ENCODE measurements at regions not wholly inside any gene's neighbourhood (a gene's known extent, or its start where the extent isn't known, plus 50 kb on each side); places are given as distances from the start of the nearest gene placed in this dataset.
"Not testable (repeated sequence)": the region's sequence is repeated elsewhere in the genome, so short reads cannot be mapped to it uniquely, and the experiment has no call there.

- no peak for DNase-seq (ENCODE audit: low spot score)
Measured at GRCh38 chr6:144615870-144616269, 330.7 kb downstream of the UTRN start.

GRCh38 chr6:144617191-144617590, 332.1 kb downstream of the UTRN start:
- no peak for DNase-seq (ENCODE audit: low spot score)

- no peak for DNase-seq (ENCODE audit: low spot score)
Measured at GRCh38 chr6:144617708-144618107, 332.6 kb downstream of the UTRN start.

GRCh38 chr6:144619966-144620365, 334.8 kb downstream of the UTRN start:
- DNase-seq (ENCODE audit: low spot score): no peak

- no peak for DNase-seq (ENCODE audit: low spot score)
Measured at GRCh38 chr6:144621332-144621731, 336.2 kb downstream of the UTRN start.

- no peak for DNase-seq (ENCODE audit: low spot score)
Measured at GRCh38 chr6:144624246-144624645, 339.1 kb downstream of the UTRN start.

DNA sequence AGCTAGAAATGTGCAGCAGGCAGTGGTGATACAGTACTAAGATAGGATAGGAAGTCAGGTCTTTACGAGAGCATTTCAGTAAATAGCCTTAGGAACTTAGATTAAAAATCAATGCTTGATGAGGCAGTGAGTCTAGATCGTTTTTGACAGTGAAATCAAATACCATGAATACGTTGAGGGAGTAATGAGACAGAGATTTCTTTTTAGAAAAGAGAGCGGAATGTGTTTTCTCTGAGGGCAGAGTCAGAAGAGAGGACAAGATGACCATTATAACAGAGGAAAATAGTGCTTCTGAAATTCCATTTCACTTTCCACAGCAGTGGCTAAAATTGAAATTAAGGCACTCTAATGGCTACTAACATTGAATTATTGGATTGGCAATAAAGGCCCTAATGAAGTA, 339.6 kb downstream of the UTRN start:
- DNase-seq (ENCODE audit: low spot score): no peak

- DNase-seq (ENCODE audit: low spot score): no peak
Measured at GRCh38 chr6:144630857-144631256, 345.7 kb downstream of the UTRN start.

DNA sequence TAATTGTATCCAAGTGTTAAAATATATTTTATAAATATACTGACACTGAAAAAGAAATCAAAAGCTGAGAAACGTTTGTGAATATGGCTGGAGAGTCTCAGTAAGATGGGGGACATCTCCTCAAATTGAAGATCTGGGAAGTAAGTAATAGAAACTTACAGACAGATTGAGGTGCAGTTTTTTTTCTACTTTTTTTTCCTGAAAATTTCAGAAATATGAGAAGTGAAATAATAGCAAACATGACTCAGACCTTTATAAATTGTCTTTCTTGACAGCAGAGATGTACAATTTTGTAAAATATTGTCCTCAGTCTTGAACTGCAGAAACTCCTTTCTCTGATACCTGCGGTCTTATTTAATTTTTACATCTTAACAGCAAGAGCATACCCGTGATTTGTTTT, 347.1 kb downstream of the UTRN start:
- no peak for DNase-seq (ENCODE audit: low spot score)

DNA sequence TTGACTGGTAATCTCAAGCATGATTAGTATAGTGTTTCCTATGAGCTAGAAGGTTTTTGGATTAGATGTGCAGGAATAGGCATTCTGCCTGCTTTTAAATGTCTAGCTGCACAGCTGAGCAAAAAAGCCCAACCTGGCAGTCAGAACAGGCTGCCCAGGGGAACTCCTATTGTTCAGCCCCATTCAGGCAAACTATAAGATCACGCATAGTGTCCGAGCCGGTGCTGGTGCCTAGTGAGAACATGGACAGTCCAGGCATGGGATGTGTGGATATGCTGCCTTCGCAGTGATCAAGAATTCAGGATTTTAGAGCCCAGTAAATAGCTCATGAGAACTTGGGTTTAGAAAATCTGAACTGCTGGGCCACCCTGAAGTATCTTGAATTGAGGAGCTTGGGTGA, 348.8 kb downstream of the UTRN start:
- DNase-seq (ENCODE audit: low spot score): no peak

GRCh38 chr6:144634371-144634770, 349.2 kb downstream of the UTRN start:
- DNase-seq (ENCODE audit: low spot score): no peak

DNA sequence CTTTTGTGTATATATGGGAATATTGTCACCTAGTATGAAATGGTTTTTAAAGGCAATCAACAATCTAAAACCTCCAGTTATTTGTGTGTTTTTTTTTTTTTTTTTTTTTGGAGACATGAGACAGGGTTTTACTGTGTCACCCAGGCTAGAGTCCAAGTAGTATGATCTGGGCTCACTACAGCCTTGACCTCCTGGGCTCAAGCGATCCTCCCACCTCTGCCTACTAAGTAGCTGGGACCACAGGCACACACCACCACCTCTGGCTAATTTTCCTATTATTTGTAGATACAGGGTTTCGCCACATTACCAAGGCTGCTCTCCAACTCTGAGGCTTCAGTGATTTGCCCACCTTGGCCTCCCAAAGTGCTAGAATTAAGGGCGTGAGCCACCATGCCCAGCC, 349.9 kb downstream of the UTRN start:
- no peak for DNase-seq (ENCODE audit: low spot score)

DNA sequence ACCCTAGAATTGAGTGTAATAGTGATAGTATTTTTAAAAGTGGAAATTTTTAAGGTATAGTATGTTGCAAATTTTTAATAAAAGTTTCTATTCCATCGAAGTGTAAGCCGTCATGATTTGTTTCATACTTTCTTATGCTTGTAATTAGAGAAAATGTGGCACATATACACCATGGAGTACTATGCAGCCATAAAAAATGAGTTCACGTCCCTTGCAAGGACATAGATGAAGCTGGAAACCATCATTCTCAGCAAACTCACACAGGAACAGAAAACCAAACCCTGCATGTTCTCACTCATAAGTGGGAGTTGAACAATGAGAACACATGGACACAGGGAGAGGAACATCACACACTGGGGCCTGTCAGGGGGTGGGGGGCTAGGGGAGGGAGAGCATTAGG, 350.9 kb downstream of the UTRN start:
- DNase-seq (ENCODE audit: low spot score): not testable (repeated sequence)

DNA sequence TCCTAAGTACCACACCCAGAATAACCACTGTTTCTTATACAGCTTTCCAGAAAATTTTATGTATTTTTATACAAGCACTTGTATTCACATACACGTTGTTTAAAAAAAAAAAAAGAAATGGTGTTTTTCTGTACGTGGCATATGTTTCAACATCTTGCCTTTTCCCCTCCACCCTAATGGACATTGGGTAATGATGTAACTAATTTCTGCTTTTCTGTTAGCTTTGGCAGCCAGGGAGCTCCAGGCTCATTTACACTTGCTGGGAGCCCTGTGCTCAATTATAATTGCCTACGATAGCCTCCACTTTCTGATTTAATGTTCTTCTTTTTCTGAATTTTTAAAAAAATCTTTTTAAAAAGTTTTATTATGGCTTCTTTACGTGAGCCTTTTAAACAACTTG, 352.4 kb downstream of the UTRN start:
- DNase-seq (ENCODE audit: low spot score): no peak

DNA sequence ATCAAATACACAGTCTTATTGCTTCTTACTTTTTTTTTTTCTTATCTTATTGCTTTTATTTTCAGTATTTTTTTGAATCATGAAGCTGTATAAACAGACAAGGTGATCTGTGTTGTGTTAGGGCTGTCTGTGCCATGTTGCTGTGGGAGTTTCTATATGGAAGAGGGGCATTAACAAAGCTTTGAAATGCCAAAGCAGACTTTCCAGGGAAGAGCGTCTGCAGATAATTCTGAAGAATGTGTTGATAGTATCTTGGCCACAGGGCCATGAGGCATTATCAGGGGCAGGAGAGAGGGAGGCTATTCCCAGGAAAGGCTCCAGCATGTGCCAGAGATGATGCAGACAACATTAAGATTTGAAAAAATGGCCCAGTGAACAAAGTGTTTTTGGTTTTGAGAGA, 354.5 kb downstream of the UTRN start:
- no peak for DNase-seq (ENCODE audit: low spot score)

- no peak for DNase-seq (ENCODE audit: low spot score)
Measured at GRCh38 chr6:144641286-144641685, 356.2 kb downstream of the UTRN start.

DNA sequence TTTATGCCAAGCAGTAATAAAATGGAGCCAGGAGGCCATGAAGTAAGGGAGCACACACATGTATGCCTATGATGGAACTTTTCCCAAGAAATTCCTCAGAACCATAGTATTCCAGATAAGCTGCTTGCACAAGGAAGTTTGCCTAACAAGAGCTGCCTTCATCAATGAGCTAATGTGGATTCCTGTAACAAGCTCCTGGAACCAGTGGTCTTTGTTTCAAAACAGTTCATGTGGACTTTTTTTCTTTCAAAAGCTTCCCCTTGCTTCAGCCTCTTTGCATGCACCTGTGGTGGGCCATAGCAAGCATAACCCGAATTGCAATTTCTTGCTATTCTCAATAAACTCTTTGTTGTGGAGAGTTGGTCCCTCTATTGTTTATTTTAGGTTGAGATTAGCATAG, 359.6 kb downstream of the UTRN start:
- DNase-seq (ENCODE audit: low spot score): no peak

DNA sequence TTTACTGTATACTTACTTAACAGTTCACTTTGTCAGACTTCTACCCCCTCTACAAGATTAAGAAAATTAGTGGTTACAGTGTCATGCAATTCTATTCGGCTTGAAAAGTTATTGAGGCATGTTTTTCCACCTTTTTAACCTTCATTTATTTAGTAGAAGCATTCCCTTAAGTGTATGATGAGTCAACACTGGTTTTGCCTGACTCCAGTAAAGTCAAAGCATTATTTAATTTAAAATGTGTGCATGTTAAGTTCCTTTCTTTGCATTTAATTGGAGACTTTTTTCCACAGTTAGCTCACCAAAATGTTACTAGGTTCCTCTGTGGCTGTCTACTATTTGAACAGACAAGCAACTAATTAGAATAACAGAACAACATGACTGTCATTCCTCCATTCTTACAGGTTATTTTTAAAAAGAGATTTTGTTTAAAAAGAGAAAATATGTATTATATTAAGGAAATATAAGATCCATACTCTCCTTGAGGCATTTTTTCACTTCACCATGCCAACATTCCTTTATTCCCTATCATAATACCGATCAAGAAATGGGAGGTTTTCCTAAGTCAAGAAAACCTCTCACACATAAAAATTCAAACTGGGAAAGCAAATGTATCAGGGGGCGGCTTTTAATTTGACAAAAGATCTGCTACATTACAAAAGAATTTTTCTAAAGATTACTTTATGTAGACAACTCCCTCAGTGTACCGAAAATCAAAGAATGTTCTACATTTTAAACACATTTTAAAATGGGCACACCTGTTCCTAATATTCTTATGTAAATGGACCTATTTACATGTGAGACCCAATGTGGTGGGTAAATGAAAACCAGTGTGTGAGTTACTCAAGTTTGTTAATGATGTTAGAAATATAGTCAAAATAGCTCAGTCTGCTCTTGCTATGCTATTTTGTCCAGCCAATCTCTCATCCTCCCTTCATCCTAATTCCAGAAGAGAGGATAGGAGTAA, 361.2 kb downstream of the UTRN start:
- no peak for DNase-seq (ENCODE audit: low spot score)

DNA sequence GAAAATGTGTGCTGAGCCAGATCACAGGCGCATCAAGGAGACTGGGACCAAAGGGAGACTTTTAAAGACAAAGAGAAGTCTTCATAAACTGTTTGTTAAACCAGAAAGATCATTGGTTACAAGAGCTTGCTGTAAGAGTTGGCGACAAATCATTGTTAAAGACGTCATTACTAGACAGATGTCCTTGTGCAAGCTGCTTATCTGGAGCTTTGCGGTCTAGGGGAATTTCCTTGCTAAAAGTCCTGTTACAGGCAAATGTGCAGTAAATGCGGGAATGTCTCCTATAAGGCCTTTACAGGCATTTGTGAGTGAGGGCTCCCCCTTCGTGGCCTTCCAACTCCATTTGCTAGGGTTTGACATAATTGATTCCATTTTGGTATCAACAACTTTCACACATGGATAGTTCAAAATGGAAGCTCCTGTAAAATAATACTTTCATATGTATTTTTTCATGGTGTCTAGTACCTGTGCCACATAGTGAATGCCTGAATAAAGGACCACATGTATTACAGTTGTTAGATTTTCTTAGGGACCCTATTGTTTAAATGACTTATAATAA, 362.4 kb downstream of the UTRN start:
- DNase-seq (ENCODE audit: low spot score): no peak

DNA sequence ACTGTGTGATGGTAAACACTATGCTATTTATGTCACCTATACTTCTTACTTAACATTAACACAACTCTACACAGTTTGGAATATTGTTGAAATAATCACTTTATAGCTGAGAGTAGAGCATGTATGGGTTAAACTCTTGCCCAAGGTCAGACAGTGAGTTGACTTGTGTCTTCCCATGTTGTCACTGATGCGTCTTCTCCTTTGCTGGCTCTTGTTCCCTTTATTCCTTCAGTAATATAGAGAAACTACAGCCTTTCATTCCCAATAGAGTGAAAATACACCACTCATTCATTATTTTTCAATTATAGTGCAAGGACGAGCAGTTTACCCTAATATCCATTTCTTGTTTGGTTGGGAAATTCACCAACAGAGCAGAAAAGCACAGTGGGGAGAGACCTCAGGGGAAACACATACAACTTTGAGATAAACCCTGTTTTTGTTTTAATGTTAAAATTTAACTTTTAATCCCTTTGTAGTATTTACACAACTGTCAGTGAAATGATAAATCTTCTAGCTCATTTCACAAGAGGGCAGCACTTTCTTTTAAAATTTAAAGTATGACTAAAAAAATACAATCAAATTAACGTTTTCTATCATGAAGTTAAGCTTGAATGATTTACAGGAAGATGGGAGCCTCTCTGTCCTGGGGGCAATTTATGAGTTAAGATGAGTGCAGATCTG, 363.0 kb downstream of the UTRN start:
- no peak for DNase-seq (ENCODE audit: low spot score)

DNA sequence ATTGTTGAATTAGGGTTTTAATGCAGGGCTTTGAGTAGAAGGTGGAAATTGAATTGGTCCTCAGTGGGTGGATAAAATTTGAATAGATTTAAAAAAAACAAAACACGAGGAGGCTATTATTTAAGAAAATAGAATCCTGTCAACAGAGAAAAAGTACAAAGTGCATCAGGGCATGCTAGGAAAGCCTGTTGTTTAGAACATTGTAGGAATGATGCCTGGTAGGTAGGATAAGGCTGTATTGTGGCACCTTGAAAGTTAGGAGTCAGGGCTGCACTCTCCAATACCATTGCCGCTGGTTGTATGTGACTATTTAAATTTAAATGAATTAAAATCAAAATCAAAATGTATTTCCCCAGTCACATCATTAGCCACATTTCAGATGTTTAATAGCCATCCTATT, 363.9 kb downstream of the UTRN start:
- no peak for DNase-seq (ENCODE audit: low spot score)

DNA sequence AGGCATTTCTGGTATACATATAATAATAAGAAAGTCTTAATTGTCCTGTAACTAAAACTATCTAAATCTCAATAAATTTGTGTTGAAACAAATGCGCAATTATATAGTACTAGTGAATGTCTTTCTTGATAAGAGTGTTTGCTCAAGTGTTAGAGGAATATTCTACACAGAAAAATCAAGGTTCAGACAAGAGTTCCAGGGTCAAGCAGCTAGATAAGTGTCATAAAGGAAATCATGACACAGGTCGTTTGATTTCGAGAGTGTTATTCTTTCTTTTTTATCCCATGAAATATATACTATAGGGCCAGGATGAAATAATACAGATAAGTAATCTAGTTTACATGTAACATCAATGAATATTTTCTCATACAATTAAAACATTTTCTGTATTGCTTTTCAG, 366.1 kb downstream of the UTRN start:
- no peak for DNase-seq (ENCODE audit: low spot score)

DNA sequence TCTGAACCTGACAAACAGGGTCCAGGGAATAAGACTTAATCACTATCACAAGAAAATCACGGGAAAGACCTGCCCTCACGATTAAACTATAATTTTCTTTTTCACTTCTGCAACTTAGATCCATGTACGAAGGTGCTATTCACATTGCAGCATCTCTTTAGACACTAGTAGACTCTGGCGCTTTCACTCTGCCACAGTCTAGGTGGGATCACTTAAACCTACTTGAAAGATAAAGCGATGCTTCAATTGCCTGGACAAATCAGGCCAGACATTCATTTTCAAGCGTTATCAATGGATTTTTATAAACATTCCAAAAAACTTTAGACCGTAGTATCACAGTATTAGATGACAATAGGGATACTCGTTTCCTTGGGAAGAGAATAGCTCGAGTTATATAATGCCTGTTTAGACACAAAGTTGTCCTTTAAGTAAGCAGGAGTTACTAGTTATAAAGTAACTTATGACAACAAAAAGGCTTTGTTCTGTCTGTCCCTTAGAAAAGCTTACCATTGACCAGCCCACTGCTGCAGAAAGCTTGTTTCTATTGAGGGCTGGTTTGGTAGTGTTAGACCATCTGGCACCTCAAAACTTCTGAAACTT, 367.3 kb downstream of the UTRN start:
- DNase-seq (ENCODE audit: low spot score): no peak

Data from GM03348 (cell line).